ENCODE measurements at regions not wholly inside any gene's neighbourhood (a gene's known extent, or its start where the extent isn't known, plus 50 kb on each side); places are given as distances from the start of the nearest gene placed in this dataset.

- no peak overlapping the region for H3K27ac ChIP-seq
Observed at GRCh38 chr2:128475427-128476211, 157.0 kb upstream of the HS6ST1 start.

DNA sequence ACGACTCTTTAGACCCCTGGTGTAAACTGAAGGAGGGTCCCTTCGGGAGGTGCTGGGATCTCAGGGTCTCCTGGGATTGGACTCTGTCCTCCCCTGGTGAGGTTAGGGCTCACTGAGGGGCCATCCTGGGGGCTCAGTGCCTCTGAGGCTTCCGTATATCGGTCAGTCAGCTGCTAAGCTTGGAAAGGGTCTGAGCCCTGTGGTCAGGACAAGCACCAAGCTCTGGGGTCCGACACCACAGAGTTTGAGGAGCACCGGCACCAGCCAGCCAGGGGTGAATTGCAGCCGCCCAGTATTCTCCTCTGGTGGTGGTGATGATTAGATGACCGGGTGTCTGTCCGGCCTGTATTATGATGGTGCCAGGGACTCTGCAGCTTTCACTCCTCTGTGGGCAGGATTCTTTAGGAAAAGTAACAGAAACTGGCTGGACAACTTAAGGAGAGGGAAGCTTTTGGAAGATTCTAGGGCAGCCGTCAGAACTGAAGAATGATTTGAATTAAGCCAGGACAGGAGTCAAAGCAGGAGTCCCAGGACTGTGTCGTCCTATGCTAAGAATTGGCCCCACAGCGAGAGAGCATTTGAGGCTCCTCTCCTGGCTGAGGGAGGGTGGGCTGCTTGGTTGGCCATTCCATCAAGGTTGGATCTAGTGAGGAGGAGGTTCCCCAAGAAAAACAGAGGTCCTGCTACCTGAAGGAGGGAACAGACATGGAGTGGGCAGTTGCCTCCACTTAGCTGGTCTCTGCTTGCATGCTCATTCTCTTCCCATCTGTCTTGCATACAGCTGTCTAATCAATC, 158.6 kb upstream of the HS6ST1 start:
- Histone ChIP-seq H3K27ac (no peak overlapping the region), H3K4me1 (peaks cover 0 to 7% of the 10 kb centered on the region in 2 donors), H3K4me3 (no peak overlapping the region), H3K27me3 (peaks cover 0 to 26% of the 10 kb centered on the region in 2 donors), H3K9me3 (no peaks in the 10 kb centered on the region), H3K36me3 (no peaks in the 10 kb centered on the region)
- intact Hi-C loops (cut with DNase I), result no loop called here
- DNase-seq (no peak), ATAC-seq (no peak)
- TF ChIP-seq, protein P1, sequence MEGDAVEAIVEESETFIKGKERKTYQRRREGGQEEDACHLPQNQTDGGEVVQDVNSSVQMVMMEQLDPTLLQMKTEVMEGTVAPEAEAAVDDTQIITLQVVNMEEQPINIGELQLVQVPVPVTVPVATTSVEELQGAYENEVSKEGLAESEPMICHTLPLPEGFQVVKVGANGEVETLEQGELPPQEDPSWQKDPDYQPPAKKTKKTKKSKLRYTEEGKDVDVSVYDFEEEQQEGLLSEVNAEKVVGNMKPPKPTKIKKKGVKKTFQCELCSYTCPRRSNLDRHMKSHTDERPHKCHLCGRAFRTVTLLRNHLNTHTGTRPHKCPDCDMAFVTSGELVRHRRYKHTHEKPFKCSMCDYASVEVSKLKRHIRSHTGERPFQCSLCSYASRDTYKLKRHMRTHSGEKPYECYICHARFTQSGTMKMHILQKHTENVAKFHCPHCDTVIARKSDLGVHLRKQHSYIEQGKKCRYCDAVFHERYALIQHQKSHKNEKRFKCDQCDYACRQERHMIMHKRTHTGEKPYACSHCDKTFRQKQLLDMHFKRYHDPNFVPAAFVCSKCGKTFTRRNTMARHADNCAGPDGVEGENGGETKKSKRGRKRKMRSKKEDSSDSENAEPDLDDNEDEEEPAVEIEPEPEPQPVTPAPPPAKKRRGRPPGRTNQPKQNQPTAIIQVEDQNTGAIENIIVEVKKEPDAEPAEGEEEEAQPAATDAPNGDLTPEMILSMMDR (IDR thresholded peaks at IDR 0.05), result no peak

More at GRCh38 chr2:128475427-128476211, 157.0 kb upstream of the HS6ST1 start:
- H3K36me3 ChIP-seq, result no peaks in the 10 kb centered on the region
- peaks cover 0 to 7% of the 10 kb centered on the region in 2 donors for H3K4me1 ChIP-seq
- TF ChIP-seq, protein P1 (IDR thresholded peaks at IDR 0.05), result no peak
- no peak for ATAC-seq
- peaks cover 0 to 26% of the 10 kb centered on the region in 2 donors for H3K27me3 ChIP-seq
- no peak overlapping the region for H3K4me3 ChIP-seq
- intact Hi-C loops (cut with DNase I), result no loop called here
- peaks cover 0 to 2% of the 10 kb centered on the region in 2 donors for H3K9me3 ChIP-seq
- no peak for DNase-seq

- TF ChIP-seq, protein P1 (IDR thresholded peaks at IDR 0.05), result no peak
- ATAC-seq (no peak), DNase-seq (no peak)
- Histone ChIP-seq H3K9me3 (no peaks in the 10 kb centered on the region), H3K4me3 (no peak overlapping the region), H3K27ac (no peak overlapping the region), H3K27me3 (peaks cover 0 to 20% of the 10 kb centered on the region in 2 donors), H3K4me1 (peaks cover 0 to 4% of the 10 kb centered on the region in 2 donors), H3K36me3 (no peaks in the 10 kb centered on the region)
- intact Hi-C loops (cut with DNase I), result no loop called here
Observed at GRCh38 chr2:128477891-128478290, 159.2 kb upstream of the HS6ST1 start.

DNA sequence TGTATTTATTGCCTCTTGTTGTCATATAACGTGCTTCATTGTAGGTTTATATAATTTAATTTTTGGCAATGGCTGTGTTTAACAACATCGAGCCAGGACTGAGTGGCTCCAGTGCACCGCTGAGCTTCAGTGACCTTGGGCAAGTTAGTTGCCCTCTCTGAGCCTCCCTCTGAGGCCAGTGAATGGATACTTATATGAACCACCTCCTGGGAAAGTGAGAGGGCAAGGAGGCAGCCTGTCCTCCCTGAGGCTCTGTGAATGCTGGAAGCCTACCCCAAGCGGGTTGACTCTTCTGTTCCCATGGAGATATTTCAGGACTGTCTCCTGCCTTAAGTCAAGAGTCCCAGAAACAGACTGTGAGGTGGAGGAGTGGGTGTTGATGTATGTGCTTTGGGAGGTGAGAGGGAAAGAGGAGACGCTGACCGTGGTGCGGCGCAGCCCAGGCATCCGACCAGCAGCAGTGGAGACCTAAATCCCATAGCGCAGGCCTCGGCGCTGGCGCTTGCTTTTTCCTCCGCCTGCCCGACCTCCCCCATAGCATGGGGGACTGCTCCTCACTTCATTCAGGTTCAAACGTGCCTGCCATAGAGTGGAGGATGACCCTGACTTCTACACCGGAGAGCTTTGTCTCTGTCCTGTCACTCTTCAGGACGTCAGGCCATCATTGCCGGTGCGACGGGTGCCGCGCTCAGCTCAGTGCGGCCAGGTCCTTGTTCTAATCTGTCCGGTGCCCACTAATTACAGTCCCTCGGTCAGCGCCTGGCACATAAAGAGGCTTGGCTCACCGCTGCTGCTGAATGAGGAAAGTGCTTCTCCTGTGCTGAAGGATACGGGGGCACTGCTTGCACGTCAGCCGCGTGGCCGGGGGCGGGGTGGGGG, 167.3 kb upstream of the HS6ST1 start:
- no peaks in the 10 kb centered on the region for H3K9me3 ChIP-seq
- H3K27ac ChIP-seq, result no peak overlapping the region
- no peaks in the 10 kb centered on the region for H3K27me3 ChIP-seq
- no peak overlapping the region for H3K4me3 ChIP-seq
- DNase-seq (no peak), ATAC-seq (no peak)
- intact Hi-C loops (cut with DNase I), result no loop called here
- TF ChIP-seq, protein P1 (IDR thresholded peaks at IDR 0.05), result no peak
- no peaks in the 10 kb centered on the region for H3K4me1 ChIP-seq
- no peaks in the 10 kb centered on the region for H3K36me3 ChIP-seq
